COLO668 (cell line): ENCODE measurements at regions not wholly inside any gene's neighbourhood (a gene's known extent, or its start where the extent isn't known, plus 50 kb on each side); places are given as distances from the start of the nearest gene placed in this dataset.

Experiments used
- DNase-seq: peaks from one replicate; lab custom pipeline; 2025; ENCODE audit not compliant: unreplicated experiment; lab: John Stamatoyannopoulos, UW

DNA sequence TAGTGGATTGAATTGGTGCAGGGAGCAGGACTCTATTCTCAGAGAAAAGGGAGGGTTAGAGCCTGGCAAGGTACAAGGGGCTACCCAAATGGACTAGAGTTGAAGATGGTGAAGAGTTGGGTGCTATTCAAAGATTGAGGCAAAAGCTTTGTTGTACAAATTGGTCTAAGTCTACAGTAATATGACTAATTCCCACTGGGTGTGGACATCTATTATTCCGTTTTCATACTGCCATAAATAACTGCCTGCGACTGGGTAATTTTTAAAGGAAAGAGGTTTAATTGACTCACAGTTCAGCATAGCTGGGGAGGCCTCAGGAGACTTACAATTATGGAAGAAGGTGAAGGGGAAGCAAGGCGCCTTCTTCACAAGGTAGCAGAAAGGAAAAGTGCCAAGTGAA, 266.3 kb downstream of the TPBG start:
- no peak for DNase-seq

DNA sequence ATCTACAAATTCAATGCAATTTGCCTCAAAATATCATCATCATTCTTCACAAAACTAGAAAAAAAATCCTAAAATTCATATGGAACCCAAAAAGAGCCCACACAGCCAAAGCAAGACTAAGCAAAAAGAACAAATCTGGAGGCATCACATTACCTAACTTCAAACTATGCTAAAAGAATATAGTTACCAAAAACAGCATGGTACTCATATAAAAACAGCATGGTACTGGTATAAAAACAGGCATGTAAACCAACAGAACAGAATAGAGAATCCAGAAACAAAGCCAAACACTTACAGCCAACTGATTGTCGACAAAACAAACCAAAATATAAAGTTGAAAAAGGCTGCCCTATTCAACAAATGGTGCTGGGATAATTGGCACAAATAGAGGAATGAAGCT, 278.1 kb downstream of the TPBG start:
- DNase-seq = no peak

DNA sequence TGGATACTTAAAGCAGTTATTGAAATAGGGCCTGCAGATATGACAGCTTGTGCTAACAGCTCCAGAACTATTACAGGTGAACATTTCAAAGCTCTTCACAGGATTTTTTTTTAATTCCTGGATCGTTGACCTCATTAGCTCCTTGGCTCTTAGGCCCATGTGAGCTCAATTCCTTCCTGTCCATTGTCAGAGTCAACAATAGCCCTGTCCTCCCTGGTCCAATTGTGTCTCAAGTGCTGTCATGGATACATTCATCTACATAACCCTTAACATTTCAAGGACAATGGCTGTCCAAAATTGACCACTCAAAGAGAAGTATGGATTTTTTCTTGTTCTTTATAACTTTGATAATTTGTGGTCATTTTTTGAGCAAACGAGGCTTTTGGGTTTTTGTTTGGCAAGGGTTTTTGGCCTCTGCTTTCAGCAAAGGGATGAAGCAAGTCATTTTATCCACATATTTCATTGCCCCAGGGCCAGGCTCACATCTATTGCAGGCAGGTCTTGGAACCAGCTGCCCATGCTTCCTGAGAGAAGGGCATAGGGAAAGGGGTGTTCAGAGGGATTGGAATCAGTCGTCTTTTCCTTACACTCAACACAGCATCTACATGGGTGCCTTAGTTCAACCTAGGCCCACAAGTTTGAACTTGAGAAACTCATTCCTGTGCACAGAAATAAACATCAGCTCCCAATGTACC, 282.1 kb downstream of the TPBG start:
- no peak for DNase-seq

DNA sequence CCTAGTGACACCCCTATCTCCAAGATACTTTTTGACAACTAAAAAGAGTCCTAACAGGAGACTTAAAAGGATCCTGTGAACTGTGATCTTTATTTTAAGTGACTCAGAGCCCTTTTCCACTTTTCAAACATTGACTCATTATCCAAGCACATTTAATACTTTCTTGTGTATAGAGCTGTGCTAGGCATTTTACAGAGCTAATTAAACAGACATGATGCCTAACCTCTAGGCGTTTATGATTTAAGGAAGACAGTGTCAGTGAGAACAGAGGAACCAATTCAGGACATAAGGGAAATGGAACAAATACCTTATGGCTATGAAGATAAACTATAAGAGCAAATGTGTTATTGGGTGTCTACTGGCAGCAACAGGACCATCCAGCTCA, 282.6 kb downstream of the TPBG start:
- DNase-seq = no peak

DNA sequence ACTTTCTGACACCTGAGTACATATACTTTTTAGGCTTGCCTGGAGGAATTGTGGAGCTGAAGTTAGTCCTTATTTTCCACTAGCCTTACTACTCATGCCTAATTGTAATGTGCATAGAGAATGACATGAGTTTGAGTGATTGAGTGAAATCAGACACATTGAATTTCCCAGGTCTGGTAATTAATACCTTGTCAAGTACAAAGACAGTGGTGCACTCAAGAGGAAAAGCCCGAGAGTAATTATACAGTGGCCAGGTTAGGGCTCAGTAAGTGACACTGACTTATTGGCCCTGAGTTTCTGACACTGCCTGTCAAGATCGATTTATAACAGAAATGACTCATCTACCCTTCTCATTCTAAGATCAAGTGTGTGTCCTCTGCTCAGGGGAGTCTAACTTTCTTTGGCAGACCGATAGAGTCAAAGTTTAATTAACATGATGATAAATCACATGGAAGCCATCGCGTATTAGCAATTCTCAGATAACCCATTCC, 288.3 kb downstream of the TPBG start:
- no peak for DNase-seq

DNA sequence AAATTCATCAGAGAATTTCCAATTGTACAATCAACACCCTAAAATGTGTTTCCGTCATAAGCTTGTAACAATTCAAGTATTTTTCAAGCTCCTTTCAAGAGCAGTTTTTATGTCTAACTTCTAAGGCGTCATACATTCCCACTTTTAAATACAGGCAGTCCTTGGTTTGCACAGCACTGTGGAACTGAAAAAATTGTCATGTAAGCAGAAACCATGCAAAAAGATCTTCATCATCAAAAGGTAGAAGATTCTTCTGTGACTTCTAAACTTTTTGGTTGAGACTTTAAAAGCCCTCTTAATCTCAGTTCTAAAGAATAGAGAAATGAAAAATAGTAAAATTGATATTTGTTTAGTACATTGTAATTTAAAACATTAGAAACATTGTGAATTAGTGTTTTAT, 315.6 kb downstream of the TPBG start:
- no peak for DNase-seq

DNA sequence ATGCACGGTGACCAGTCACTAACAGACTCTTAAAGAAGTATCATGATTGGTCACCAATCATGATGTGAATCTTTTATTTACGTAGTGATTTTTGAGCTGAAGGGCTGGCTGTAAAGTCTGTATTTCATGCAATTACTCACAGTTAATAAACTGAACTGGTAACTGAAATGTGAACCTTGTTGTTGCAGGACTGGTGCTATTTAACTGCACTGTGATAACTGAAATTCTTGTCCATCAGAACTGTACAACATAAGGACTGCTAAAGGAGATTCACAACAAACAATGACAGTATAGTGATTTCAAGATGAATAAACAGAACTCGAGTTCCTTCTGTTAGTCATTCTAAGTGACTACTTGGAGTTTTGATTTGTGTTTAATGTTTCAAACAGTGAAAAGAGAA, 316.6 kb downstream of the TPBG start:
- no peak for DNase-seq

DNA sequence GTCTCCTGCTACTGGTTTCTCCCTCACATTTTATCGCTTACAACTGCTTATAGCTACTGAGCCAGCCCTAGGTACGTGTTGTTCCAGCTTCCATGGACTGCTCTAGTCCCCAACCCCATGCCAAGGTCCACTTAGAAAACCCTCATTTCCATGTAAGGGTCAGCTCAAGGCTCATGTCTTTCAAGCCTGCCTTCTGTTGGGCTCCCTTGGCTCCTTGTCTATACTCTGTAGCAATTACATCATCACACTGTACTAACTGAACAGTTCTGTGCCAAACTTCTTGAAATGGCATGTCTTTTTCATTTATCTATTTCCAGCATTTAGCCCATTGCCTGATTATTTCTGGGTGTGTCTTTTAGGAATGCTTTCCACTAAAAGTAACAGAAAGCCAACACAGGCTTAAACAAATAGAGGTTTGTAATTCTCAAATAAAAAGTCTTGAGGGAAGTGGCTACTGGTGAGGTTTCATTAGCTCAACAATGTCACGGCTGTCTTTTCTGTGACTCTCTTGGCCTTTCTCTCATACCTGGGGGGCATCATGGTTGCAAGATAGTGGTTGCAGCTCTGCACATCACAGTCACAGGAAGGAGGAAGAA, 317.6 kb downstream of the TPBG start:
- no peak for DNase-seq

DNA sequence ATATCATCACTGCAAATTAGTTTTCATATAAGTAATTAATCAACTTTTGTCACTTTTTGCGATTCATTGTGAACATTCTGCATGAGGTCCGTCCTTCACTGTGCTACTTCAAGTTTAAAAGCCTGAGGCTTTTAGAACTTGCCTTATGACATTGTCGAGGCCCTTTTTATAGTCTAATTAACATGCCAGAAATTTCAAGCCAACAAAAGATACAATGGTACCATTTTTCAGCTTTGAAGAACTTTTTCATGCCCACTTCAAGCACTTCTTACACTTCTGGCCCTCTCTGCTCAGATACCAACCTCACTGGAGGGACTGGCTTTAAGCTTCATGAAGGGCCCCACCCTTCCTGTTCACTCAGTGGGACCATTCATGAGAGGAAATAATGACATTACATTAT, 323.1 kb downstream of the TPBG start:
- DNase-seq = no peak

DNA sequence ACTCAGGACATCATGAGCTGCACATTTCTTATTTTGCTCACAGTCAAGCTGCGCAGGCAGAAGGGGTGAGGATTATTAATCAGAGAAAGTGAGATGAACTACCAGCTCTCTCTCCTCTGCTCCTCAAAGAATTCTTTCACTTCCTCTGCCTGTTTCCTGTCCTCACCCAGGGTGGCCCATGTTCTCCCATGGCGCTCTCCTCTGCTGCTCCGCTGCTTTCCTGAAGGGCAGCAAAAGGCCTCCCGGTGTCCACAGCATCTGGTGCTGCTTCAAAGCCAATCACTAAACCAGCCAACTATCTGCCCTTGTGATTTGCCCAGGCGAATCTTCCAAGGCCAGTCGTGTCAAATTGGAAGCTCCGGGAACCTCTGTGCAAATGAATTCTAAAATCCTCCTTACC, 324.2 kb downstream of the TPBG start:
- DNase-seq = no peak

DNA sequence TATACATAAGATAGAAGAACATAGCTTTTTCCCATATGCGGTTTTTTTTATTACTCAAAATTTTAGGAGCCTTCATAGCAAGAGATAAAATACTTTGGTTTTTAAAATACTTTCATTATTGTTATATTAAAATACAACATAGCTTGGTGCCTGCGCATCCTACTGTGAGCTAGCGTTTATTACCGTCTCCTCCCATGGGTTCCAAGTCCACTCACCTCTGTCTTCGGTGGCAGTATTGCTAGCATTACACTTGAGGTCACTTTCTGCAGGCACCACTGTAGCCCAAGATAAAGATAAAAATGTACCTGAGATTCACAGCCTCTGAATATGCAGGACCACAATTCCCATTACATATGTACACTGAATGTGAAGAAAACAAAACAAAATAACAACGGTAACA, 326.7 kb downstream of the TPBG start:
- DNase-seq = no peak

DNA sequence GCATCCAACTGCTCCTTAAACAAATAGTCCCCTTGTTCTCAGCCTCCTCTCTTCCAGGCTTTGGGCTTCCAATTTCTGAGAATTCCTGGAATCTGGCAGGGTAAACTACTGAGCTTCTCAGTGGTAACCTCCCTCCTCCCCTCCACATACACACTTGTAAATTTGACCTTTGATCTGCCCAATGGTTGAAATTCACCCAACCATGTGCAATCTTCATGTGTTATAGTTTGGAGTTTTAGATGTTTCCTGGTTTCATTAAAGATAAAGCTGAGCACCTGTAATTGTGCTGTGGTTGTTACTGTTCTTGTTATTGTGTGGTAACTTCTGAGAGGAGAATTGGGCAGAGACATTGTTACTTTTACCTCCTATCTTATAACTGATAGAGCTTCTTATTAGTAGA, 328.4 kb downstream of the TPBG start:
- no peak for DNase-seq

DNA sequence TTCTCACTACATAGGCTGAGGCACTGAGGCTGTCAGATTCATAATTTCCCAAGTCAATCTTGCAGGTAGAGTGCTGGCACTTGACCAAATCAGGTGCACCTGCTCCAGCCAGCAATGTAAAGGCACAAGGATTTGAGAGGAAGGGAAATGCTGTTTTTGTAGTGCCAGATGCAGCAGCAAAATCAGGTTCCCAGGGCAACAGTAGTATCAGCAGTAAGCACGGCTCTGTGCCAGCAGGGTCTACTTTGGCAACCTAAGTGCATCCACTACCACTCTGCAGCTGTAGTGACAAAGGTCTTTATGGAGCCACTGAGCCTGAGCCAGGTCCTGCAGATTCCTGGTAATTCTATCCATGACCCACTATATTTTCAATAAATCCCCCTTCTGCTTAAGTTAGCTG, 329.5 kb downstream of the TPBG start:
- DNase-seq = peak; percentile 73

DNA sequence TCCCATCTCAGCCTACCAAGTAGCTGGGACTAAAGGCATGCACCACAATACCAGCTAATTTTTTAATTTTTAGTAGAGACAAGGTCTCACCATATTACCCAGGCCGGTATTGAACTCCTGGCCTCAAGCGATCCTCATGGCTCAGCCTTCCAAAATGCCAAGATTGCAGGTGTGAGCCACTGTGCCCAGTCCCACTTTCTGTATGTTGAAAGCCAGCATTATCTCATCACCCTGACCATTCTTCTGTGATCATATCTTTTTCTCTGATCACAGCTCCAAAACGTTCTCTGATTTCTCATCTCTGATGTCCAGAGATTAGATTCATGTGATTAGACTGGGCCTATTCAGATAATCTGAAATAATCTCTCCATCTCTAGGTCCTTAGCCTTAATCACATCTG, 337.7 kb downstream of the TPBG start:
- no peak for DNase-seq

DNA sequence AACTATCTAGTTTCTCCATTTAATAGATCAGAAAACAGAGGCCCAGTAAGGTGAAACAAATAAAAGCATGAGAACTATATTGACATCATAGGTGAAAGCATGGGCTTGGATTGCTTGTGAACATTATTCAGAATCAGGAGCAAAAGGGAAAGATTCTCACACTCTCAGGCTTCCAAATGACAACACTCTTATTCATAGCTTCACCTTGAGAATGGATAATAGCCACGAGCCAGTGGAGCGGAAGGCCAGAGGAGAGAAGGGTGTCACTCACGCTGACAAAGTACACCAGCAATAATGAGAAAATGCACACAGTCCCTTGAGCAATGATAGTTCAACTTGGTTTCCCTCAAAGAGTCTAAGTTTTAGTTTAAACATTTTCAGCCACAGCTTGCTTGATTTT, 339.0 kb downstream of the TPBG start:
- DNase-seq = no peak

DNA sequence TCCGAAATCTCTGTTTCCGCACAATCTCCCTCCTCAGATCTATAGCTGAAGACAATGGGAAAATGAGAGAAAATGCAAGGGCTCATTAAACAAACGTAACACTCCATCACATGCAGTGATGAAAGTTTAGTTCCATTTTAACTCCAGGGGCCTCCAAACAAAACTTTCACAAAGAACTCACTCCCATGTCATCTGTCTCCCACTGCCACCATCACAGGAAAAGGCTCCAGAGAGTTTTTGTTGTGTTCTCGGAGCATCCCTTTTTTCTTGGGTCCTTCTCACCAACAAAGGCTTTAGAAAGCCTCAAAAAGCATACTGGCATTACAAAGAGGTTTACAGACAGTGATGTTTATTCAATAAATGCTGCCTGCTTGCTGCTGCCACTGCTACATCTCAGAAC, 339.6 kb downstream of the TPBG start:
- no peak for DNase-seq

DNA sequence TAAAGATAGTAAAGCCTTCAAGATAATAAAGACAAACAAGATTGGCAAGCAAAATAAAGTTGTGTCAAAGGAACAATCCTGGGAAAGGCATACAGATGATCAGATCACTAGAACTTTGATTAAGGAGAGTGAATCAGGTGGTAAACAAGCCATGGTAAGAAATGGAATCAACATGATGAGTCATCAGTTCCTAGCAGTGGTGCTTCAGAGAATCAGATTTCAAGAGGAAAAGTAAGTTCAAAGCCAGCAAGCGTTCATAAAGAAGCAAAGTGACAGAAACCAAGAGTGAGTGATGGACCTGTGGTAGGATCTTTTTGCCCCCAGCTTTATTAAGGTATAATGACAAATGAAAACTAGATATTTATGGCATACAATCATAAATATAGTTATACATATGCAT, 340.4 kb downstream of the TPBG start:
- no peak for DNase-seq

DNA sequence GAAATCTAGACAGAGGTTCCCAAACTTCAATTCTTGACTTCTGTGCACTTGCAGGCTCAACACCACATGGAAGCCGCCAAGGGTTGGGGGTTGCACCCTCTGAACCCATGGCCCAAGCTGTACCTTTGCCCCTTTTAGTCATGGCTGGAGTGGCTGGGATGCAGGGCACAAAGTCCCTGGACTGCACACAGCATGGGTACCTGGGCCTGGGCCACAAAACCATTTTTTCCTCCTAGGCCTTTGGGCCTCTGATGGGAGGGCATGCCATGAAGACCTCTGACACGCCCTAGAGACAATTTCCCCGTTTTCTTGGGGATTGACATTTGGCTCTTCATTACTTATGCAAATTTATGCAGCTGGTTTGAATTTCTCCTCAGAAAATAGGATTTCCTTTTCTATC, 342.0 kb downstream of the TPBG start:
- DNase-seq = no peak

DNA sequence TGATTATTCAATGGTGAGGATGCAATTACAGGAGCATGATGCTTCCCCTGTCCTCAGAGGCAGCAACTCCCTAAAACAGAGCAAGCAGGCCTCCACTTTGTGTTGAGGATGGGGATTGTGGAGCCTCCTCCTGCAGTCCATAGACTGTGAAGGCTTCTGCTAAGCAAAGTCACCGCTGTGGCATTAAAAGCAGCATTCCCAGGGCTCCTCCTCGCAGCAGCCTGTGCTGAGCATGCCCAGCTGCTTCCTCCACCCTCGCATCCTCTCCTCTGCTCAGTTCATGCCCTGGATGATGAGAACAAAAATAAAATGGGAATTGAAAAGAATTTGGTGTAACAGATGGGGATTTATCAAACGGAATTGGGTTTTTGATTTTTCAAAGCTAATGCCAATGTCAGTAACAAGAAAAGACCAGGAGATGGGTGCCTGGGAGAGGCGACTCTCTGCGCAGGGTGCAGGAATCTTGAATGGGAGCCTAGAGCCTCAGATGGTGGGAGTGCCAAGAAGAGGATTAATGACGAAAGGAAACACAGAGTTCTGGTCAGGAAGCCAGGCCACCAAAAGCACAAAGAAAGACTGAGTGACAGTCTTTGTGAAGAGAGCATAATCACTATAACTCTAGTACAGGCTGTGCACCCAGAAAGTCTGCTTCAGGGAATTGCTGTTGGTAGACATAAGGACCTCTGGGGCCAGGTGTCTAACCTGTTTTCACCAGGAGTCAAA, 347.6 kb downstream of the TPBG start:
- DNase-seq = no peak

DNA sequence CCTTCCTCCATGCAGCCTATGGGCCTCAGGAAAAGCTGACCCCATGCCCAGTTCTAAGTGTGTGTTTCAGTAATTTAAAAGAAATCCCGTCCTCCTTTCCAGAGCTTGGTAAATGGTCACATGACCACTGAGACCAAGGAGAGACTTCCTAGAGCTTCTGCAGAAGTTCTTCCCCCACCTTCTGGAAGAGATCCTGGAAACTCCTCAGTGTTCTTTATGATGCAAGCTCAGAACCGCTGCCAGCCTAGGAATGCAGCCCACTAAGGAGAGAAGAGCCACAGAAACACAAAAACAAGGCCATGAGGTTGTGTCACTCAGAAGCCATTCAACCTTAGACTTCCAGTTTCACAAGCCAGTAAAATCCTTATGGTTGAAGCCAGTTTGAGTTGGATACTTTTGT, 348.4 kb downstream of the TPBG start:
- no peak for DNase-seq

DNA sequence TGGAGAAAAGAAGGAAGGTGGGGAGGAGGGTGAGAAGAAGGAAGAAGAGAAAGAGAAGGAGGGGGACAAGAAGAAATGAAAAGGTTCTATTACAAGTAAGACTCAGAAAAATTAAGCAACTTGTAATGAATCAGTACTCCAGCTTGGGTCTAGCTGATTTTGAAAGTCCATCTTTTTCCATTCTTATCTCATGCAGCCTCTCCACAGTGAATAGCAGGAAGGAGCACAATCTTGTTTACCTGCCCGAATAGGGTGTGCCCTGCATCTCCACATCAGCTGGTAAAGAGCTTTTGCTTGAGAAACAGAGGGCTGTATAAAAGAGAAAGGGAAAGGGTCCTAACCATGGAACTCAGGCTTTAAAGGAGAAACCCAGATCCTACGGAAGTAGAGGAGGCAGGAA, 348.8 kb downstream of the TPBG start:
- no peak for DNase-seq

DNA sequence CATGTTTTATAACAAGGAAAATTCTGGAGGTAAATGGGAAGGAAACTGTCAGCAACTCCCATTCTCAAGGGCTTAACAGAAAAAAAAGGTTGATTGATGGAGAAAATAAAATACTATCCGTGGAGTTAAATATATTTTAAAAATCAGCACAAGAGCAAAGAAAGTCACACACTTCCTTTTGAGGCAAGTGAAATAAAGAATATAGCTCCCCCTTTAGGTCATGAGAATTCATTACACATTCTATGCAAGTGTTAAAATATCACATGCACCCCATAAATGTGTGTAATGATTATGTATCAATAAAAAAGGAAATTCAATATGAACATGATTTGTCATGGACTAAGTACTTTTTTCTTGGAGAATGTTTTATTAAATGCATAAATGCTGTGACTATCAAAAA, 349.2 kb downstream of the TPBG start:
- no peak for DNase-seq

DNA sequence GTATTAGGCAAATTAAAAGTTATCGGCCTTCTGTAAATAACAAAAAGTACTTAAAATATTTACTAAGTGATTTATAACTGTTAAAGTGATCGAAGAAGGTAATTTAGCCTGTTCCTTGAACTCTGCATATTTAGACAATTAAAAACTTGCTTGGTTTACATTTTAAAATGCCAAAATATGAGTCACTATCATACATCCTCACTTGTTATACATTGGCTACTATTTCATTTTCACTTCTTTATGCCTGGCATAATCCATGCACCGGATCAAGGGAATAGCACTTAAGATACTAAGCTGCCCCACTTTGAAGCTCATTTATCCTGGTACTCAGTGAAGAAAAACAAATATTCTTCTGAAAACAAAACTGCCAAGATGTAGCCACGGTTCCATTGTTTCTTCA, 344.6 kb downstream of the UBE3D start:
- no peak for DNase-seq
